Natural killer cell (primary cell): ENCODE measurements at regions not wholly inside any gene's neighbourhood (a gene's known extent, or its start where the extent isn't known, plus 50 kb on each side); places are given as distances from the start of the nearest gene placed in this dataset.

Source experiments
- ATAC-seq, 3 donors: fragments of 150-1000 bp in 2 of 3; fragments of 200-7000 bp in 1 of 3; cut with Tn5 transposase; 1 replicate in 1 of 3; 2 replicates in 2 of 3; pipeline ENCODE4 v1.10.0; 2021; ENCODE audit warnings: mild to moderate bottlenecking in 2 of 3, moderate library complexity in 2 of 3
- DNase-seq, 2 donors: peaks; one replicate each; pipeline versions ENCODE4 v3.0.0 to v3.0.0-alpha.2; 2013 to 2021; ENCODE audit warnings: mixed read lengths in 1 of 2
- H3K27ac ChIP-seq: one replicate; pipeline ENCODE4 v1.5.1; 2013; ENCODE audit warnings: mild to moderate bottlenecking, low read length
- H3K27me3 ChIP-seq: one replicate; pipeline ENCODE4 v1.6.1; 2013; ENCODE audit warnings: low read length; ENCODE audit not compliant: control insufficient read depth, insufficient read depth
- H3K36me3 ChIP-seq: one replicate; pipeline ENCODE4 v1.6.1; 2013; ENCODE audit warnings: low read length; ENCODE audit not compliant: control insufficient read depth, insufficient read depth
- H3K4me1 ChIP-seq: one replicate; pipeline ENCODE4 v1.6.1; 2013; ENCODE audit warnings: low read length; ENCODE audit not compliant: control insufficient read depth, insufficient read depth
- H3K4me3 ChIP-seq: one replicate; pipeline ENCODE4 v1.5.1; 2013; ENCODE audit warnings: low read length
- H3K9me3 ChIP-seq: one replicate; pipeline ENCODE4 v1.6.1; 2013; ENCODE audit warnings: low read length; ENCODE audit not compliant: control insufficient read depth, insufficient read depth
- H3K27ac Mint-ChIP-seq, 2 donors: one replicate each; pipeline ENCODE4 v1.8.0; 2022; ENCODE audit warnings: mild to moderate bottlenecking in 2 of 2, mixed read lengths in 2 of 2, moderate library complexity in 1 of 2
- H3K27me3 Mint-ChIP-seq, 2 donors: one replicate each; pipeline ENCODE4 v1.8.0; 2022; ENCODE audit warnings: low read depth in 2 of 2, mixed read lengths in 2 of 2
- H3K36me3 Mint-ChIP-seq: one replicate; pipeline ENCODE4 v1.8.0; 2022; ENCODE audit warnings: mixed read lengths
- H3K4me1 Mint-ChIP-seq, 2 donors: one replicate each; pipeline ENCODE4 v1.8.0; 2022; ENCODE audit warnings: mixed read lengths in 2 of 2
- H3K4me3 Mint-ChIP-seq: one replicate; pipeline ENCODE4 v1.8.0; 2022; ENCODE audit warnings: mild to moderate bottlenecking, moderate library complexity, mixed read lengths
- H3K9me3 Mint-ChIP-seq, 2 donors: one replicate each; pipeline ENCODE4 v1.8.0; 2022; ENCODE audit warnings: mixed read lengths in 2 of 2
- CTCF ChIP-seq: fragments of 200-600 bp; IDR thresholded peaks from one replicate; pipeline ENCODE4 v1.8.0; 2022; ENCODE audit warnings: antibody characterized with exemption
- WGBS: methylation state at CpG from one replicate; pipeline ENCODE4 v1.1.7; 2013; ENCODE audit warnings: missing lambda C conversion rate; ENCODE audit not compliant: insufficient coverage; 5-methylcytosine and 5-hydroxymethylcytosine counted together
- intact Hi-C: fragments of 100-400 bp; cut with micrococcal nuclease; formaldehyde crosslinking; loops from one replicate; pipeline ENCODE4 v1.14.2; 2022

GRCh38 chr18:71995904-71996465 lies 548.2 kb downstream of the CBLN2 start:
- Mint-ChIP-seq H3K36me3 (no peaks in the 10 kb centered on the region), H3K27me3 (no peaks in the 10 kb centered on the region), H3K27ac (no peak overlapping the region), H3K4me3 (no peak overlapping the region), H3K4me1 (no peaks in the 10 kb centered on the region), H3K9me3 (peaks cover 5 to 13% of the 10 kb centered on the region in 2 donors)
- no peak for DNase-seq
- Histone ChIP-seq H3K4me1 (no peaks in the 10 kb centered on the region), H3K36me3 (no peaks in the 10 kb centered on the region), H3K4me3 (no peak overlapping the region), H3K27me3 (no peaks in the 10 kb centered on the region), H3K9me3 (peaks cover 3% of the 10 kb centered on the region), H3K27ac (no peak overlapping the region)
- ATAC-seq = no peak
- TF ChIP-seq CTCF = no peak
- WGBS = no CpG with 5 or more reads among the region's 1 CpG
- intact Hi-C loops = no loop called here

- ATAC-seq (no peak), DNase-seq (no peak)
- intact Hi-C loops = no loop called here
- Histone ChIP-seq H3K9me3 (peaks cover 3% of the 10 kb centered on the region), H3K27me3 (no peaks in the 10 kb centered on the region), H3K4me3 (no peak overlapping the region), H3K36me3 (no peaks in the 10 kb centered on the region), H3K4me1 (no peaks in the 10 kb centered on the region), H3K27ac (no peak overlapping the region)
- WGBS = no CpG with 5 or more reads among the region's 1 CpG
- Mint-ChIP-seq H3K27ac (no peak overlapping the region), H3K27me3 (no peaks in the 10 kb centered on the region), H3K36me3 (no peaks in the 10 kb centered on the region), H3K4me1 (no peaks in the 10 kb centered on the region), H3K9me3 (peaks cover 4 to 8% of the 10 kb centered on the region in 2 donors), H3K4me3 (no peak overlapping the region)
- TF ChIP-seq CTCF = no peak
Measured at GRCh38 chr18:71994273-71994672, 549.9 kb downstream of the CBLN2 start.

- no peaks in the 10 kb centered on the region for H3K4me1 ChIP-seq
- no peaks in the 10 kb centered on the region for H3K36me3 ChIP-seq
- Mint-ChIP-seq H3K27ac (no peak overlapping the region), H3K4me1 (no peaks in the 10 kb centered on the region), H3K27me3 (no peaks in the 10 kb centered on the region), H3K9me3 (peaks cover 10 to 11% of the 10 kb centered on the region in 2 donors), H3K4me3 (no peak overlapping the region), H3K36me3 (no peaks in the 10 kb centered on the region)
- ATAC-seq = no peak
- no peak for TF ChIP-seq CTCF
- 60% methylated on average over 1 of the region's 1 CpG for WGBS
- no peak overlapping the region for H3K27ac ChIP-seq
- intact Hi-C loops = no loop called here
- H3K4me3 ChIP-seq = no peak overlapping the region
- no peaks in the 10 kb centered on the region for H3K9me3 ChIP-seq
- no peak for DNase-seq
- H3K27me3 ChIP-seq = no peaks in the 10 kb centered on the region
Measured at GRCh38 chr18:71989616-71990015, 554.5 kb downstream of the CBLN2 start.

- intact Hi-C loops = no loop called here
- TF ChIP-seq CTCF = no peak
- Histone ChIP-seq H3K4me1 (no peaks in the 10 kb centered on the region), H3K9me3 (peaks cover 2% of the 10 kb centered on the region), H3K36me3 (no peaks in the 10 kb centered on the region), H3K27me3 (no peaks in the 10 kb centered on the region), H3K4me3 (no peak overlapping the region), H3K27ac (no peak overlapping the region)
- DNase-seq (no peak), ATAC-seq (no peak)
- peaks cover 16 to 17% of the 10 kb centered on the region in 2 donors for H3K9me3 Mint-ChIP-seq
- H3K4me1 Mint-ChIP-seq = no peaks in the 10 kb centered on the region
- no peaks in the 10 kb centered on the region for H3K27me3 Mint-ChIP-seq
- H3K4me3 Mint-ChIP-seq = no peak overlapping the region
- 38% methylated on average over 1 of the region's 2 CpGs for WGBS
- no peaks in the 10 kb centered on the region for H3K36me3 Mint-ChIP-seq
- H3K27ac Mint-ChIP-seq = no peak overlapping the region
Measured at GRCh38 chr18:71986351-71987050, 557.6 kb downstream of the CBLN2 start.
